Breast epithelium (tissue), 3 donors: ENCODE measurements at regions not wholly inside any gene's neighbourhood (a gene's known extent, or its start where the extent isn't known, plus 50 kb on each side); places are given as distances from the start of the nearest gene placed in this dataset.

ENCODE experiments used
- CTCF ChIP-seq, 3 donors: fragments of 450-650 bp; IDR thresholded peaks; one replicate each; pipeline ENCODE4 v1.5.1; 2016 to 2017; ENCODE audit warnings: antibody characterized with exemption in 3 of 3, mild to moderate bottlenecking in 3 of 3, moderate library complexity in 3 of 3
- POLR2A ChIP-seq: fragments of 450-650 bp; IDR thresholded peaks from one replicate; pipeline ENCODE4 v1.6.1; 2016; ENCODE audit warnings: antibody characterized with exemption, mild to moderate bottlenecking, moderate library complexity

- no peak for TF ChIP-seq CTCF (IDR thresholded peaks at IDR 0.05)
- no peak for TF ChIP-seq POLR2A
Measured at GRCh38 chr6:119587537-119587936, 238.0 kb upstream of the MAN1A1 start.
